ENCODE measurements at regions not wholly inside any gene's neighbourhood (a gene's known extent, or its start where the extent isn't known, plus 50 kb on each side); places are given as distances from the start of the nearest gene placed in this dataset.

DNA sequence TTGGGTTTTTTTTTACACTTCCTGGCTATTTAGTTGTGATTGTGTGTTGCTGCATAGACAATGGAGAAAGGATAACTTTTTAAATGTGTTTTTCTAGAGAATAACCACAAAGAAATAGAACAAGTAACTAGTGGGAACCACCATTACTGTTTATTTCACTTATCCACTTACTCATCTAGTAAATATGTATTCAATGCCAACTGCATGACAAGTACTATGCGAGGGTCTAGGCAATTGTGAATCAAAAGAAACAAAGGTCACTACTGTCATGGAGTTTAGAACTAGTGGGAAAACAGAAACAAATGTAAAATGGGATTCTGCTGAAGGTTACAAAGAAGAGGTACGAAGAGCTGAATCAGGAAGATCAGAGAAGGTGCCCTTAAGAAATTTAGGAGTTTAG lies 600.9 kb upstream of the ROBO2 start:
- H3K4me3 ChIP-seq (ENCODE audit: low read depth, low read length) = no peak overlapping the region
- no peak for DNase-seq (ENCODE audit: low read depth)
- TF ChIP-seq, protein P1, sequence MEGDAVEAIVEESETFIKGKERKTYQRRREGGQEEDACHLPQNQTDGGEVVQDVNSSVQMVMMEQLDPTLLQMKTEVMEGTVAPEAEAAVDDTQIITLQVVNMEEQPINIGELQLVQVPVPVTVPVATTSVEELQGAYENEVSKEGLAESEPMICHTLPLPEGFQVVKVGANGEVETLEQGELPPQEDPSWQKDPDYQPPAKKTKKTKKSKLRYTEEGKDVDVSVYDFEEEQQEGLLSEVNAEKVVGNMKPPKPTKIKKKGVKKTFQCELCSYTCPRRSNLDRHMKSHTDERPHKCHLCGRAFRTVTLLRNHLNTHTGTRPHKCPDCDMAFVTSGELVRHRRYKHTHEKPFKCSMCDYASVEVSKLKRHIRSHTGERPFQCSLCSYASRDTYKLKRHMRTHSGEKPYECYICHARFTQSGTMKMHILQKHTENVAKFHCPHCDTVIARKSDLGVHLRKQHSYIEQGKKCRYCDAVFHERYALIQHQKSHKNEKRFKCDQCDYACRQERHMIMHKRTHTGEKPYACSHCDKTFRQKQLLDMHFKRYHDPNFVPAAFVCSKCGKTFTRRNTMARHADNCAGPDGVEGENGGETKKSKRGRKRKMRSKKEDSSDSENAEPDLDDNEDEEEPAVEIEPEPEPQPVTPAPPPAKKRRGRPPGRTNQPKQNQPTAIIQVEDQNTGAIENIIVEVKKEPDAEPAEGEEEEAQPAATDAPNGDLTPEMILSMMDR (IDR thresholded peaks at IDR 0.05; ENCODE audit: insufficient read depth, low read depth, low read length, missing control alignments) = no peak

DNA sequence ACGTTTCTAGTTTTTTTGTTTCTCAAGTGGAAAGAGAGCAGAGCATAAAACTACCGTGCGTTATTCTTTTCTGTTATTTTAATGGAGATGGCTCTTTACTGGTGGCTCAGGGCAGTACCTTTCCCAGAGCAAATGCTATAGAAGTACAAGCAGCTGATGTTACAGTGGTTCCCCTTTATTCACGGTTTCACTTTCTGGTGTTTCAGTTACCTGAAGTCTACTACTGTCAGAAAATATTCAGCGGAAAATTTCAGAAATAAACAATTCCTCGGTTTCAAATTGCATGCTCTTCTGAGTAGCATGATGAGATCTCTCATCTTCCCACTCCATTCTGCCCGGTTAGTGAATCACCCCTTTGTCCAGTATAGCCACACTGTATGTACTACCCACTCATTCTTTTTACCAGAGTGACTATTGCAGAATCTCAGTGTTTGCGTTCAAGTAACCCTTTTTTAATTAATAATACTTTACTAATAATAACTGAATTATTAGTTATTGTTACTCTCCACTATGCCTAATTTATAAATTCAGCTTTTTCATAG lies 597.5 kb upstream of the ROBO2 start:
- H3K4me3 ChIP-seq (ENCODE audit: low read depth, low read length) = no peak overlapping the region
- TF ChIP-seq, protein P1 (IDR thresholded peaks at IDR 0.05; ENCODE audit: insufficient read depth, low read depth, low read length, missing control alignments) = no peak
- DNase-seq (ENCODE audit: low read depth) = peak; percentile 25

DNA sequence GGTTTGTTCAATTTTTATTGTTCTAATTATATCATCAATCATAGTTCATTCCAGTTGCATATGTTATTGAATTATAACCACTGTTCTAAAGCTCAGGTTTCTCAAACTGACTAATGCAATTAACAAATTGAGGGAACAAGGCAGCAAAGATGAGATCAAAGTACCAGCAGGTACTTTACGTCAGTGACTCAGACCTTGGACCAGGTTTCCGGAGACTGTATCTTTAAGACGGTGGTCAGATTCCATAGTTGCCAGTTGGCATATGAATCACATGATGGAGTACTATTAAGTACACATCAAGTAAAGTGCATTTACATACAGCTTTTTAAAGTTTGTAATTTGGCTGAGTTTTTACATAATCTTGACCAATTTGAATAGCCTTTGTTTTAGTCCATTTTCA lies 583.6 kb upstream of the ROBO2 start:
- DNase-seq (ENCODE audit: low read depth) = no peak
- no peak overlapping the region for H3K4me3 ChIP-seq (ENCODE audit: low read depth, low read length)
- TF ChIP-seq, protein P1 (IDR thresholded peaks at IDR 0.05; ENCODE audit: insufficient read depth, low read depth, low read length, missing control alignments) = no peak

- H3K4me3 ChIP-seq (ENCODE audit: low read depth, low read length) = no peak overlapping the region
- DNase-seq (ENCODE audit: low read depth) = no peak
- TF ChIP-seq, protein P1 (IDR thresholded peaks at IDR 0.05; ENCODE audit: insufficient read depth, low read depth, low read length, missing control alignments) = no peak
Measured at GRCh38 chr3:76463501-76463900, 576.4 kb upstream of the ROBO2 start.

DNA sequence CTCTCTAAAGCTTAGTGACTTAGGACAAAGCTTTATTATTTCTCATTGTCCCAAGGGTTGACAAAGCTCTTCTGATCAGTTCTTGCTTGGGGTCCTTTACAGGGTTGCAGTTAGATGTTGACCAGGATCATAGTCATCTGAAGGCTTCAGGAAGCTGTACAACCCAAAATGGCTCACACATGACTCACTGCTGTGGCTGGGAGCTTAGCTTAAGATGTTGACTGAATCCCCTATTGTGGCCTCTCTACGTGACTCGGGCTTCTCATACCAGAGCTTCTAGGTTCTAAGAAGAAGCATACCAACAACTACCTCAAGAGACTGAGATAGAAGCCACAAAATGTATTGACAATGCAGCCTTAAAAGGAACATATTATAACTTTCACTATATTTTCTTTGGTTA lies 569.6 kb upstream of the ROBO2 start:
- no peak for DNase-seq (ENCODE audit: low read depth)
- TF ChIP-seq, protein P1 (IDR thresholded peaks at IDR 0.05; ENCODE audit: insufficient read depth, low read depth, low read length, missing control alignments) = no peak
- no peak overlapping the region for H3K4me3 ChIP-seq (ENCODE audit: low read depth, low read length)

- peak; percentile 26 for DNase-seq (ENCODE audit: low read depth)
- TF ChIP-seq, protein P1 (IDR thresholded peaks at IDR 0.05; ENCODE audit: insufficient read depth, low read depth, low read length, missing control alignments) = no peak
- no peak overlapping the region for H3K4me3 ChIP-seq (ENCODE audit: low read depth, low read length)
Measured at GRCh38 chr3:76474632-76475031, 565.3 kb upstream of the ROBO2 start.

GRCh38 chr3:76479161-76479650 lies 560.7 kb upstream of the ROBO2 start:
- H3K4me3 ChIP-seq (ENCODE audit: low read depth, low read length) = no peak overlapping the region
- TF ChIP-seq, protein P1 (IDR thresholded peaks at IDR 0.05; ENCODE audit: insufficient read depth, low read depth, low read length, missing control alignments) = no peak
- no peak for DNase-seq (ENCODE audit: low read depth)
